HEK293 (cell line): ENCODE measurements at regions not wholly inside any gene's neighbourhood (a gene's known extent, or its start where the extent isn't known, plus 50 kb on each side); places are given as distances from the start of the nearest gene placed in this dataset.

Experiments used
- CTCF ChIA-PET: fragments of 350-600 bp; formaldehyde crosslinking; extraction: SDS; loops from one replicate; lab custom pipeline; 2021; ENCODE audit warnings: antibody characterized with exemption; lab: Yijun Ruan, JAX
- POLR2A ChIA-PET: fragments of 300-600 bp; formaldehyde crosslinking; extraction: SDS; loops from one replicate; lab custom pipeline; 2020; ENCODE audit warnings: antibody characterized with exemption, inconsistent platforms; lab: Yijun Ruan, JAX
- H3K27ac ChIP-seq: fragments of 200-500 bp; sonication (Bioruptor generic); 2 replicates; pipeline ENCODE4 v1.5.1; 2014; ENCODE audit warnings: low read depth, low read length, control low read depth, inconsistent platforms; ENCODE audit errors: extremely low read depth
- H3K36me3 ChIP-seq, 2 experiments: fragments of 200-500 bp in 1 of 2; sonication (Bioruptor generic) in 1 of 2; 1 replicate in 1 of 2; 2 replicates in 1 of 2; pipeline ENCODE4 v1.5.1; 2014 to 2017; ENCODE audit warnings: inconsistent platforms in 2 of 2, low read length in 2 of 2; ENCODE audit not compliant: control insufficient read depth in 2 of 2, insufficient read depth in 1 of 2
- H3K4me1 ChIP-seq: fragments of 200-500 bp; sonication (Bioruptor generic); 2 replicates; pipeline ENCODE4 v1.5.1; 2014; ENCODE audit warnings: mild to moderate bottlenecking, low read length, inconsistent platforms; ENCODE audit not compliant: control insufficient read depth, insufficient read depth
- H3K4me3 ChIP-seq: 2 replicates; pipeline ENCODE4 v1.5.1; 2011; ENCODE audit warnings: low read depth, mild to moderate bottlenecking, control low read depth, low read length, moderate library complexity
- H3K9me3 ChIP-seq: fragments of 200-500 bp; sonication (Bioruptor generic); 2 replicates; pipeline ENCODE4 v1.5.1; 2014; ENCODE audit warnings: low read depth, low read length, inconsistent platforms; ENCODE audit not compliant: control insufficient read depth, insufficient read depth
- FEZF1 ChIP-seq: fragments of 450-650 bp; formaldehyde crosslinking; IDR thresholded peaks from 2 replicates; pipeline ENCODE4 v1.5.1; 2016; ENCODE audit warnings: missing biosample characterization, missing genetic modification characterization
- KLF10 ChIP-seq: fragments of 450-650 bp; IDR thresholded peaks from 2 replicates; pipeline ENCODE4 v1.5.1; 2018; ENCODE audit warnings: missing biosample characterization, mild to moderate bottlenecking, missing genetic modification characterization
- KLF7 ChIP-seq: fragments of 450-650 bp; formaldehyde crosslinking; IDR thresholded peaks from 2 replicates; pipeline ENCODE4 v1.5.1; 2016; ENCODE audit warnings: missing biosample characterization, missing genetic modification characterization, borderline replicate concordance
- KLF8 ChIP-seq: fragments of 450-650 bp; formaldehyde crosslinking; IDR thresholded peaks from 2 replicates; pipeline ENCODE4 v1.5.1; 2016; ENCODE audit warnings: missing biosample characterization, missing genetic modification characterization
- SCRT2 ChIP-seq: fragments of 450-650 bp; formaldehyde crosslinking; IDR thresholded peaks from 2 replicates; pipeline ENCODE4 v1.5.1; 2016; ENCODE audit warnings: missing biosample characterization, missing genetic modification characterization
- ZFP41 ChIP-seq: fragments of 450-650 bp; formaldehyde crosslinking; IDR thresholded peaks from 2 replicates; pipeline ENCODE4 v1.5.1; 2016; ENCODE audit warnings: missing biosample characterization, missing genetic modification characterization, borderline replicate concordance
- ZNF140 ChIP-seq: fragments of 450-650 bp; formaldehyde crosslinking; IDR thresholded peaks from 2 replicates; pipeline ENCODE4 v1.5.1; 2016; ENCODE audit warnings: missing biosample characterization, missing genetic modification characterization
- ZNF157 ChIP-seq: fragments of 450-650 bp; formaldehyde crosslinking; IDR thresholded peaks from 2 replicates; pipeline ENCODE4 v1.5.1; 2016; ENCODE audit warnings: missing biosample characterization, missing genetic modification characterization
- ZNF223 ChIP-seq: fragments of 450-650 bp; formaldehyde crosslinking; IDR thresholded peaks from 2 replicates; pipeline ENCODE4 v1.5.1; 2016; ENCODE audit warnings: missing biosample characterization, missing genetic modification characterization
- ZNF473 ChIP-seq: fragments of 450-650 bp; formaldehyde crosslinking; IDR thresholded peaks from 2 replicates; pipeline ENCODE4 v1.5.1; 2017; ENCODE audit warnings: missing biosample characterization, missing genetic modification characterization
- ZNF510 ChIP-seq: fragments of 450-650 bp; formaldehyde crosslinking; IDR thresholded peaks from 2 replicates; pipeline ENCODE4 v1.5.1; 2018; ENCODE audit warnings: mild to moderate bottlenecking, missing genetic modification characterization, missing biosample characterization; ENCODE audit not compliant: insufficient replicate concordance
- ZNF558 ChIP-seq: fragments of 450-650 bp; formaldehyde crosslinking; IDR thresholded peaks from 2 replicates; pipeline ENCODE4 v1.5.1; 2016; ENCODE audit warnings: missing biosample characterization, missing genetic modification characterization
- ZNF624 ChIP-seq: fragments of 450-650 bp; formaldehyde crosslinking; IDR thresholded peaks from 2 replicates; pipeline ENCODE4 v1.5.1; 2017; ENCODE audit warnings: missing biosample characterization, missing genetic modification characterization
- ZNF664 ChIP-seq: fragments of 450-650 bp; formaldehyde crosslinking; IDR thresholded peaks from 2 replicates; pipeline ENCODE4 v1.5.1; 2016; ENCODE audit warnings: missing biosample characterization, missing genetic modification characterization
- ZNF776 ChIP-seq: fragments of 450-650 bp; formaldehyde crosslinking; IDR thresholded peaks from 2 replicates; pipeline ENCODE4 v1.5.0; 2017; ENCODE audit warnings: missing biosample characterization, missing genetic modification characterization, borderline replicate concordance
- ZNF843 ChIP-seq: fragments of 450-650 bp; formaldehyde crosslinking; IDR thresholded peaks from 2 replicates; pipeline ENCODE4 v1.5.1; 2016; ENCODE audit warnings: missing biosample characterization, missing genetic modification characterization
- TF ChIP-seq, protein P1 (sequence below): fragments of 450-650 bp; formaldehyde crosslinking; IDR thresholded peaks from 2 replicates; pipeline ENCODE4 v1.5.1; 2016; ENCODE audit warnings: missing biosample characterization, missing genetic modification characterization, low read depth
- TF ChIP-seq, protein P2 (sequence below): fragments of 450-650 bp; formaldehyde crosslinking; IDR thresholded peaks from 2 replicates; pipeline ENCODE4 v1.5.1; 2016; ENCODE audit warnings: missing biosample characterization, missing genetic modification characterization
- TF ChIP-seq, protein P3 (sequence below): fragments of 450-650 bp; formaldehyde crosslinking; IDR thresholded peaks from 2 replicates; pipeline ENCODE4 v1.5.1; 2016; ENCODE audit warnings: missing biosample characterization, missing genetic modification characterization
- TF ChIP-seq, protein P4 (sequence below): fragments of 450-650 bp; formaldehyde crosslinking; IDR thresholded peaks from 2 replicates; pipeline ENCODE4 v1.5.1; 2016; ENCODE audit warnings: missing biosample characterization, missing genetic modification characterization
- TF ChIP-seq, protein P5 (sequence below): fragments of 450-650 bp; formaldehyde crosslinking; IDR thresholded peaks from 2 replicates; pipeline ENCODE4 v1.5.1; 2016; ENCODE audit warnings: missing biosample characterization, missing genetic modification characterization

DNA sequence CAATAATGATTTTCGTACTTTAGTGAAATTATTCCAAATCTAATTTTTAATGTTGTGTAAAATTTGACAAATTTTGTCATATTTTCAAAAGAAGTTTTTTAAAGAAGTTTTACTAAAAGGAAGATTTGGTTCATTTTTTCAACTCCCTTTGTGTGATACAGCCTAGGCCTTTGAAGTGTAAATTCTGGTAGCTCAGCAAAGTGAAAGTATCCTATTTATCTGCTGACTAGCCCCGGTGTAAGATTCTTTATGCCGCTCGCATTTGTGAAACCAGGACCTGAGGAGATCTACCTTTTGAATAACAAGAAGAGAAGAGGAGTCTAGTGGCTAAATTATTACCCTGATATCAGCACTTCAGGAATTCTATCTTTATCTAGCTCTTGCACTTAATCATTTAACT, 177.4 kb downstream of the JRKL start:
- Histone ChIP-seq H3K36me3 (no peaks in the 10 kb centered on the region), H3K4me3 (no peak overlapping the region), H3K4me1 (no peaks in the 10 kb centered on the region), H3K27ac (no peak overlapping the region), H3K9me3 (no peaks in the 10 kb centered on the region)
- ChIA-PET POLR2A (no interaction called here), CTCF (no interaction called here)
- TF ChIP-seq SCRT2 (tag by site-specific recombination), result no peak
- TF ChIP-seq ZNF664 (tag by site-specific recombination), result no peak
- no peak for TF ChIP-seq ZNF624 (tag by site-specific recombination)
- TF ChIP-seq, protein P1, sequence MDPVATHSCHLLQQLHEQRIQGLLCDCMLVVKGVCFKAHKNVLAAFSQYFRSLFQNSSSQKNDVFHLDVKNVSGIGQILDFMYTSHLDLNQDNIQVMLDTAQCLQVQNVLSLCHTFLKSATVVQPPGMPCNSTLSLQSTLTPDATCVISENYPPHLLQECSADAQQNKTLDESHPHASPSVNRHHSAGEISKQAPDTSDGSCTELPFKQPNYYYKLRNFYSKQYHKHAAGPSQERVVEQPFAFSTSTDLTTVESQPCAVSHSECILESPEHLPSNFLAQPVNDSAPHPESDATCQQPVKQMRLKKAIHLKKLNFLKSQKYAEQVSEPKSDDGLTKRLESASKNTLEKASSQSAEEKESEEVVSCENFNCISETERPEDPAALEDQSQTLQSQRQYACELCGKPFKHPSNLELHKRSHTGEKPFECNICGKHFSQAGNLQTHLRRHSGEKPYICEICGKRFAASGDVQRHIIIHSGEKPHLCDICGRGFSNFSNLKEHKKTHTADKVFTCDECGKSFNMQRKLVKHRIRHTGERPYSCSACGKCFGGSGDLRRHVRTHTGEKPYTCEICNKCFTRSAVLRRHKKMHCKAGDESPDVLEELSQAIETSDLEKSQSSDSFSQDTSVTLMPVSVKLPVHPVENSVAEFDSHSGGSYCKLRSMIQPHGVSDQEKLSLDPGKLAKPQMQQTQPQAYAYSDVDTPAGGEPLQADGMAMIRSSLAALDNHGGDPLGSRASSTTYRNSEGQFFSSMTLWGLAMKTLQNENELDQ (tag by site-specific recombination), result no peak
- TF ChIP-seq ZNF558 (tag by site-specific recombination), result no peak
- TF ChIP-seq, protein P2, sequence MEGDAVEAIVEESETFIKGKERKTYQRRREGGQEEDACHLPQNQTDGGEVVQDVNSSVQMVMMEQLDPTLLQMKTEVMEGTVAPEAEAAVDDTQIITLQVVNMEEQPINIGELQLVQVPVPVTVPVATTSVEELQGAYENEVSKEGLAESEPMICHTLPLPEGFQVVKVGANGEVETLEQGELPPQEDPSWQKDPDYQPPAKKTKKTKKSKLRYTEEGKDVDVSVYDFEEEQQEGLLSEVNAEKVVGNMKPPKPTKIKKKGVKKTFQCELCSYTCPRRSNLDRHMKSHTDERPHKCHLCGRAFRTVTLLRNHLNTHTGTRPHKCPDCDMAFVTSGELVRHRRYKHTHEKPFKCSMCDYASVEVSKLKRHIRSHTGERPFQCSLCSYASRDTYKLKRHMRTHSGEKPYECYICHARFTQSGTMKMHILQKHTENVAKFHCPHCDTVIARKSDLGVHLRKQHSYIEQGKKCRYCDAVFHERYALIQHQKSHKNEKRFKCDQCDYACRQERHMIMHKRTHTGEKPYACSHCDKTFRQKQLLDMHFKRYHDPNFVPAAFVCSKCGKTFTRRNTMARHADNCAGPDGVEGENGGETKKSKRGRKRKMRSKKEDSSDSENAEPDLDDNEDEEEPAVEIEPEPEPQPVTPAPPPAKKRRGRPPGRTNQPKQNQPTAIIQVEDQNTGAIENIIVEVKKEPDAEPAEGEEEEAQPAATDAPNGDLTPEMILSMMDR (tag by site-specific recombination), result no peak
- TF ChIP-seq, protein P3, sequence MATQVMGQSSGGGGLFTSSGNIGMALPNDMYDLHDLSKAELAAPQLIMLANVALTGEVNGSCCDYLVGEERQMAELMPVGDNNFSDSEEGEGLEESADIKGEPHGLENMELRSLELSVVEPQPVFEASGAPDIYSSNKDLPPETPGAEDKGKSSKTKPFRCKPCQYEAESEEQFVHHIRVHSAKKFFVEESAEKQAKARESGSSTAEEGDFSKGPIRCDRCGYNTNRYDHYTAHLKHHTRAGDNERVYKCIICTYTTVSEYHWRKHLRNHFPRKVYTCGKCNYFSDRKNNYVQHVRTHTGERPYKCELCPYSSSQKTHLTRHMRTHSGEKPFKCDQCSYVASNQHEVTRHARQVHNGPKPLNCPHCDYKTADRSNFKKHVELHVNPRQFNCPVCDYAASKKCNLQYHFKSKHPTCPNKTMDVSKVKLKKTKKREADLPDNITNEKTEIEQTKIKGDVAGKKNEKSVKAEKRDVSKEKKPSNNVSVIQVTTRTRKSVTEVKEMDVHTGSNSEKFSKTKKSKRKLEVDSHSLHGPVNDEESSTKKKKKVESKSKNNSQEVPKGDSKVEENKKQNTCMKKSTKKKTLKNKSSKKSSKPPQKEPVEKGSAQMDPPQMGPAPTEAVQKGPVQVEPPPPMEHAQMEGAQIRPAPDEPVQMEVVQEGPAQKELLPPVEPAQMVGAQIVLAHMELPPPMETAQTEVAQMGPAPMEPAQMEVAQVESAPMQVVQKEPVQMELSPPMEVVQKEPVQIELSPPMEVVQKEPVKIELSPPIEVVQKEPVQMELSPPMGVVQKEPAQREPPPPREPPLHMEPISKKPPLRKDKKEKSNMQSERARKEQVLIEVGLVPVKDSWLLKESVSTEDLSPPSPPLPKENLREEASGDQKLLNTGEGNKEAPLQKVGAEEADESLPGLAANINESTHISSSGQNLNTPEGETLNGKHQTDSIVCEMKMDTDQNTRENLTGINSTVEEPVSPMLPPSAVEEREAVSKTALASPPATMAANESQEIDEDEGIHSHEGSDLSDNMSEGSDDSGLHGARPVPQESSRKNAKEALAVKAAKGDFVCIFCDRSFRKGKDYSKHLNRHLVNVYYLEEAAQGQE, result no peak
- TF ChIP-seq ZNF223 (tag by site-specific recombination), result no peak
- no peak for TF ChIP-seq KLF8 (tag by site-specific recombination)
- TF ChIP-seq ZNF776, result no peak
- no peak for TF ChIP-seq ZNF510 (tag by site-specific recombination)
- TF ChIP-seq ZFP41, result no peak
- TF ChIP-seq KLF7 (tag by site-specific recombination), result no peak
- TF ChIP-seq KLF10 (tag by site-specific recombination), result no peak
- no peak for TF ChIP-seq ZNF843 (tag by site-specific recombination)

DNA sequence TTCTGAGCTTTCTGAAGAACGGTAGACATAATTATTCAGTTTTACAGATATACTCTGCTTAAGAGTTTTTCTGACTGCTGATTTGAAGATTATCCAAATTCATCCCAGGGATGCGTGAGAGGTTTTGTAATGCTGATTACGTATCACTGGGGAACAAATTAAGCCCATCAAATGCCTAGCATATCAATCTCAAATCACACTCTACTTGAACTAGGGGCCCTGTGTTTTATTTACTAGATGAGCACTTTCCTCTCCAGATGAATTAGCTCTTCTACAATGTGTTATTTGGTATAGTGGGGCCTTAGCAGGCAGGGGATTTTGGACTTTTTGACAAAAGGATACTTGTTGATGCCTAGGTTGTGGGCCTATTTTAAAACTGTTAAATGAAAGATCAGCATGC, 177.9 kb downstream of the JRKL start:
- no peak overlapping the region for H3K4me3 ChIP-seq
- POLR2A ChIA-PET, result no interaction called here

More for the DNA sequence above, 177.9 kb downstream of the JRKL start:
- TF ChIP-seq, protein P4, sequence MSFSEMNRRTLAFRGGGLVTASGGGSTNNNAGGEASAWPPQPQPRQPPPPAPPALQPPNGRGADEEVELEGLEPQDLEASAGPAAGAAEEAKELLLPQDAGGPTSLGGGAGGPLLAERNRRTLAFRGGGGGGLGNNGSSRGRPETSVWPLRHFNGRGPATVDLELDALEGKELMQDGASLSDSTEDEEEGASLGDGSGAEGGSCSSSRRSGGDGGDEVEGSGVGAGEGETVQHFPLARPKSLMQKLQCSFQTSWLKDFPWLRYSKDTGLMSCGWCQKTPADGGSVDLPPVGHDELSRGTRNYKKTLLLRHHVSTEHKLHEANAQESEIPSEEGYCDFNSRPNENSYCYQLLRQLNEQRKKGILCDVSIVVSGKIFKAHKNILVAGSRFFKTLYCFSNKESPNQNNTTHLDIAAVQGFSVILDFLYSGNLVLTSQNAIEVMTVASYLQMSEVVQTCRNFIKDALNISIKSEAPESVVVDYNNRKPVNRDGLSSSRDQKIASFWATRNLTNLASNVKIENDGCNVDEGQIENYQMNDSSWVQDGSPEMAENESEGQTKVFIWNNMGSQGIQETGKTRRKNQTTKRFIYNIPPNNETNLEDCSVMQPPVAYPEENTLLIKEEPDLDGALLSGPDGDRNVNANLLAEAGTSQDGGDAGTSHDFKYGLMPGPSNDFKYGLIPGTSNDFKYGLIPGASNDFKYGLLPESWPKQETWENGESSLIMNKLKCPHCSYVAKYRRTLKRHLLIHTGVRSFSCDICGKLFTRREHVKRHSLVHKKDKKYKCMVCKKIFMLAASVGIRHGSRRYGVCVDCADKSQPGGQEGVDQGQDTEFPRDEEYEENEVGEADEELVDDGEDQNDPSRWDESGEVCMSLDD, result no peak
- TF ChIP-seq, protein P5, sequence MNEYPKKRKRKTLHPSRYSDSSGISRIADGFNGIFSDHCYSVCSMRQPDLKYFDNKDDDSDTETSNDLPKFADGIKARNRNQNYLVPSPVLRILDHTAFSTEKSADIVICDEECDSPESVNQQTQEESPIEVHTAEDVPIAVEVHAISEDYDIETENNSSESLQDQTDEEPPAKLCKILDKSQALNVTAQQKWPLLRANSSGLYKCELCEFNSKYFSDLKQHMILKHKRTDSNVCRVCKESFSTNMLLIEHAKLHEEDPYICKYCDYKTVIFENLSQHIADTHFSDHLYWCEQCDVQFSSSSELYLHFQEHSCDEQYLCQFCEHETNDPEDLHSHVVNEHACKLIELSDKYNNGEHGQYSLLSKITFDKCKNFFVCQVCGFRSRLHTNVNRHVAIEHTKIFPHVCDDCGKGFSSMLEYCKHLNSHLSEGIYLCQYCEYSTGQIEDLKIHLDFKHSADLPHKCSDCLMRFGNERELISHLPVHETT (tag by site-specific recombination), result no peak
- TF ChIP-seq ZNF473 (tag by site-specific recombination) (no peak), ZNF157 (tag by site-specific recombination) (no peak), ZNF140 (tag by site-specific recombination) (no peak), FEZF1 (tag by site-specific recombination) (no peak)
- Histone ChIP-seq H3K4me1 (no peaks in the 10 kb centered on the region), H3K9me3 (no peaks in the 10 kb centered on the region), H3K27ac (no peak overlapping the region), H3K36me3 (no peaks in the 10 kb centered on the region)
- CTCF ChIA-PET, result no interaction called here
